GM23248 (cell line): ENCODE measurements at regions not wholly inside any gene's neighbourhood (a gene's known extent, or its start where the extent isn't known, plus 50 kb on each side); places are given as distances from the start of the nearest gene placed in this dataset.

ENCODE experiments used
- EZH2 ChIP-seq: fragments of 200-600 bp; sonication (generic); IDR thresholded peaks from 2 replicates; pipeline ENCODE4 v1.6.1; 2018; ENCODE audit warnings: antibody characterized with exemption, mild to moderate bottlenecking; ENCODE audit not compliant: insufficient read depth, poor library complexity, severe bottlenecking
- EZH2phosphoT487 ChIP-seq: fragments of 200-600 bp; sonication (generic); IDR thresholded peaks from 2 replicates; pipeline ENCODE4 v1.6.1; 2018; ENCODE audit warnings: antibody characterized with exemption, moderate library complexity, mild to moderate bottlenecking, low read depth; ENCODE audit not compliant: insufficient read depth

GRCh38 chr12:96141216-96141912 is 52.8 kb upstream of the ELK3 start:
- TF ChIP-seq EZH2phosphoT487: no peak
- TF ChIP-seq EZH2: no peak
